IPS-18c (cell line): ENCODE measurements at regions not wholly inside any gene's neighbourhood (a gene's known extent, or its start where the extent isn't known, plus 50 kb on each side); places are given as distances from the start of the nearest gene placed in this dataset.
"Not testable (repeated sequence)": the region's sequence is repeated elsewhere in the genome, so short reads cannot be mapped to it uniquely, and the experiment has no call there.

ENCODE experiments used
- H3K4me3 ChIP-seq: 2 replicates; pipeline ENCODE4 v1.7.0; 2013; ENCODE audit warnings: low read depth, mild to moderate bottlenecking, low read length, moderate library complexity; ENCODE audit not compliant: insufficient read depth
- H3K9me3 ChIP-seq: one replicate; pipeline ENCODE4 v1.6.1; 2013; ENCODE audit warnings: mild to moderate bottlenecking, low read length, moderate library complexity; ENCODE audit not compliant: control insufficient read depth, insufficient read depth

- Histone ChIP-seq H3K4me3 (no peak overlapping the region), H3K9me3 (no peaks in the 10 kb centered on the region)
Observed at GRCh38 chr2:11877764-11878163, 131.3 kb downstream of the LPIN1 start.

DNA sequence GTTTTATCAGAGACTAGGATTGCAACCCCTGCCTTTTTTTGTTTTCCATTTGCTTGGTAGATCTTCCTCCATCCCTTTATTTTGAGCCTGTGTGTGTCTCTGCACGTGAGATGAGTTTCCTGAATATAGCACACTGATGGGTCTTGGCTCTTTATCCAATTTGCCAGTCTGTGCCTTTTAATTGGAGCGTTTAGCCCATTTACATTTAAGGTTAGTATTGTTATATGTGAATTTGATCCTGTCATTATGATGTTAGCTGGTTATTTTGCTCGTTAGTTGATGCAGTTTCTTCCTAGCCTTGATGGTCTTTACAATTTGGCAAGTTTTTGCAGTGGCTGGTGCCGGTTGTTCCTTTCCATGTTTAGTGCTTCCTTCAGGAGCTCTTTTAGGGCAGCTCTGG, 138.8 kb downstream of the LPIN1 start:
- not testable (repeated sequence) for H3K9me3 ChIP-seq

DNA sequence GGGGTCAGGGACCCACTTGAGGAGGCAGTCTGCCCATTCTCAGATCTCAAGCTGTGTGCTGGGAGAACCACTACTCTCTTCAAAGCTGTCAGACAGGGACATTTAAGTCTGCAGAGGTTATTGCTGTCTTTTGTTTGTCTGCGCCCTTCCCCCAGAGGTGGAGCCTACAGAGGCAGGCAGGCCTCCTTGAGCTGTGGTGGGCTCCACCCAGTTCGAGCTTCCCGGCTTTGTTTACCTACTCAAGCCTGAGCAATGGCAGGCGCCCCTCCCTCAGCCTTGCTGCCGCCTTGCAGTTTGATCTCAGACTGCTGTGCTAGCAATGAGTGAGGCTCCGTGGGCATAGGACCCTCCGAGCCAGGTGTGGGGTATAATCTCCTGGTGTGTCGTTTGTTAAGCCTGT, 140.5 kb downstream of the LPIN1 start:
- not testable (repeated sequence) for H3K4me3 ChIP-seq, H3K9me3 ChIP-seq

More for the DNA sequence above, 138.8 kb downstream of the LPIN1 start:
- H3K4me3 ChIP-seq: not testable (repeated sequence)

DNA sequence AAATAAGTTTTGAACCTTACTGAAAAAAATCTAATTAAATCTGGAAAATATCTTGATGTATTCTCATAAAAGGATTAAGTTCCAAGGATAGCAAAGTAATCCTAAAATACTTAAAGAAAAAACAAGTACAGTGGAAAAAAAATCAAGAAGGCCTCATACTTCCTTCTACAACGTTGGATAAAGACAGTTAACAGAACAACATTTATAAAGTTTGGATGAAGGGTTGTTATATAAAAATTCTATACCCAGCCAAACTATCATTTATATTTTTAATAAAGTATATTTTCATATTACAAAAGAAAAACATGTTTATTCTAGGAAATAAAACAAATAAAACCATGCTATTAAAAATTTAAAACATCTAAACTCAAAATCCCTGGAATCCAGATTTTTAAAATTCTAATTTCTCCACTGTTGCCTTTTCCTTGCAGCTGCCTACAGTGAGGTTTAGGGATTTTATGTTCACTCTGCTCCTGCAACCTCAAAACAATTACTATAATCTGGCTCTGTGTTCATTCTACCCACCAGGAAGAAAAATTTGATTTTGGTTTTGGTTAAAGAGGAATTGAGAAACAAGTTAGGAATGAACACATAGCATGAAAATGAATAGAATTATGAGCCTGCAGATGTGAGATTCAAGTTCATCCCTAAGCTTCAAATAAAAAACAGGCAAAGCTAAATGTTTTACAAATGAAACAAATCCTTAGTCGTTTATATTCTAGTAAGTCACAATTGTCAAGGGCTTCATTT, 142.8 kb downstream of the LPIN1 start:
- Histone ChIP-seq H3K4me3 (no peak overlapping the region), H3K9me3 (no peaks in the 10 kb centered on the region)

- Histone ChIP-seq H3K4me3 (no peak overlapping the region), H3K9me3 (no peaks in the 10 kb centered on the region)
Observed at GRCh38 chr2:11889854-11890253, 143.4 kb downstream of the LPIN1 start.

GRCh38 chr2:11891028-11891427, 144.6 kb downstream of the LPIN1 start:
- H3K9me3 ChIP-seq: no peaks in the 10 kb centered on the region
- no peak overlapping the region for H3K4me3 ChIP-seq

GRCh38 chr2:11891671-11892440, 145.4 kb downstream of the LPIN1 start:
- Histone ChIP-seq H3K4me3 (no peak overlapping the region), H3K9me3 (no peaks in the 10 kb centered on the region)

GRCh38 chr2:11896386-11896785, 150.0 kb downstream of the LPIN1 start:
- Histone ChIP-seq H3K9me3 (no peaks in the 10 kb centered on the region), H3K4me3 (no peak overlapping the region)

GRCh38 chr2:11898576-11898975, 152.1 kb downstream of the LPIN1 start:
- Histone ChIP-seq H3K9me3 (no peaks in the 10 kb centered on the region), H3K4me3 (no peak overlapping the region)

GRCh38 chr2:11899264-11899818, 152.9 kb downstream of the LPIN1 start:
- H3K9me3 ChIP-seq: no peaks in the 10 kb centered on the region
- no peak overlapping the region for H3K4me3 ChIP-seq

GRCh38 chr2:11900891-11901290, 154.5 kb downstream of the LPIN1 start:
- not testable (repeated sequence) for H3K4me3 ChIP-seq, H3K9me3 ChIP-seq

- Histone ChIP-seq H3K9me3 (no peaks in the 10 kb centered on the region), H3K4me3 (no peak overlapping the region)
Observed at GRCh38 chr2:11901351-11902069, 155.1 kb downstream of the LPIN1 start.

DNA sequence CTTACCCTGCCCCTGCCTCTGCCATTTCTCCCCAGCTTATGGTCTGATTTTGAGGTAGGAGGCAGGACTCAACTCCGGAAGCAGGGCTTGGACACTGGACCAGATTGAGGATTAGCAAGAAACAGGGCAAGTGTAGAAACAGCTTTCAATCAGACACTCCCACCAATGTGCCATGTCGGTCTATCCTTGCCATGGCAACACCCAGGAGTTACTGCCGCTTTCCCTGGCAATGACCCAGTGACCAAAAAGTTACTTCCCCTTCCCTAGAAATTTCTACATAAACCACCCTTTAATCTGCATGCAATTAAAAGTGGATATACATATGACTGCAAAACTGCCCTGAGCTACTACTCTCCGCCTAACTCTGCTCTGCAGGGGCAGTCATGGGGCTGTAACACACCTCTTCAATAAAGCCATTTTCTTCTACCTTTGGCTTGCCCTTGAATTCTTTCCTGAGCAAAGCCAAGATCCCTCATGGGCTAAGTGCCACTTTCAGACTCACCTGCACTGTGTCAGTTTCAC, 156.7 kb downstream of the LPIN1 start:
- no peak overlapping the region for H3K4me3 ChIP-seq
- no peaks in the 10 kb centered on the region for H3K9me3 ChIP-seq

GRCh38 chr2:11904029-11904428, 157.6 kb downstream of the LPIN1 start:
- Histone ChIP-seq H3K4me3 (no peak overlapping the region), H3K9me3 (no peaks in the 10 kb centered on the region)

DNA sequence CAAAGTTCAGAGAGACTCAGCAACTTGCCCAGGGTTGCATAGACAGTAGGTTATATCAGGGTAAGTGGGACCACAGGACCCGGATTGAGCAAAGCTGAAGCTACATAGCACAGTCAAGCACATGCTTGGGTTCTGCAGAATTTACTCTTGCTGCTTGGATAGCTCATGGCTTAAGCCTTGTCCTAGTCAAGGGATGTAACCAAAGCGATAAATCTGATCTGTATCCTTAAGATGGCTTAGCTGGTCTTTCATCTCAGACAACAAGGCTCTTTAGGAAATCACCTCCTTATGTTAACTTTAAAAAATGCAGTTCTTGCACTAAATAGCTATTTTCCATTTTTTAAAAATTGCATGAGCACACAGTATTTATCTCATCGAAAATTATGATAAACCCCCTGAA, 158.5 kb downstream of the LPIN1 start:
- Histone ChIP-seq H3K9me3 (no peaks in the 10 kb centered on the region), H3K4me3 (no peak overlapping the region)

DNA sequence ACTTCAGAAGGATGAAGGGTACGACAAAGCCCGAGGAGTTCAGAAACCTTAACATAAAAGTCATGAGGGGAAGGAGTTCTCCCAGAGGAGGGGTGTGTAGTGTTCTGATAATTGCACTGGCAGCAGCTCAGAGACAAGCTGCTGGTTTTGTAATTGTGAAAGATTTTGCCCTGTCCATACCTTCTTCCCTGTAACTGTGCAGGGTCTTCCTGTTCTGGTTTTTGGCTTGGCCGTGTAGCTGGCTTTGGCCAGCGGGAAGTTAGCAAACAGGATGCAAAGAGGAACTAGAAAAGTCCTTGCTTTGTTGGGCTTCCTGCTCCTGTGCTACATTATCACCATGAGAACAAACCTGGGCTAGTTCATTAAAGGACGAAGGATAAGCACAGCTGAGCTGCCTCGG, 160.8 kb downstream of the LPIN1 start:
- no peak overlapping the region for H3K4me3 ChIP-seq
- H3K9me3 ChIP-seq: no peaks in the 10 kb centered on the region

DNA sequence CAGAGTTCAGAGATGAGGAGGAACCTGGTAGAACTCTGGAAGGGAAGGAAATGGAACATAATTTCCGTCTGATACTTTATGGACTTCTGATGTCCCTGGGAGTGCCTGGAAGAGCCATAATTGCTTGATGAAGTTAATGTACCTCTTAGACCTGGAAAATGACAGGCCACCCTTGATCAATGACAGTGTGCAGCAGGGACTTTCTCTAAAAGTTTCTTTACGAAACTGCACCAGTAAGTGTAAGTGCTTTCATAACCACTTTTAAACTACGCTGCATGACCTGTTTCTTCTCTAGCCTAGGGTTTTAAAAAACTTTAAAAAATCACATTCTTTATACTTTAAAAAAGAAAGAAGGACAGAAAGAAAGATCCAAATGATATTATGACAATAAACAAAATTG, 164.5 kb downstream of the LPIN1 start:
- no peaks in the 10 kb centered on the region for H3K9me3 ChIP-seq
- H3K4me3 ChIP-seq: no peak overlapping the region
